Uterus (tissue), 3 donors: ENCODE measurements at regions not wholly inside any gene's neighbourhood (a gene's known extent, or its start where the extent isn't known, plus 50 kb on each side); places are given as distances from the start of the nearest gene placed in this dataset.
"Not testable (repeated sequence)": the region's sequence is repeated elsewhere in the genome, so short reads cannot be mapped to it uniquely, and the experiment has no call there.

Experiments used
- DNase-seq, 2 donors: peaks; one replicate each; pipeline ENCODE4 v3.0.0-alpha.2; 2019 to 2020
- H3K27ac ChIP-seq, 2 donors: fragments of 200-600 bp; sonication (generic); 1 replicate in 1 of 2; 2 replicates in 1 of 2; pipeline ENCODE4 v1.5.1; 2016 to 2018
- H3K27me3 ChIP-seq, 2 donors: fragments of 200-600 bp; sonication (generic); one replicate each; pipeline ENCODE4 v1.5.1; 2018 to 2019; ENCODE audit warnings: control low read depth in 1 of 2
- H3K36me3 ChIP-seq, 2 donors: fragments of 200-600 bp; sonication (generic); one replicate each; pipeline ENCODE4 v1.5.1; 2019; ENCODE audit warnings: control low read depth in 1 of 2
- H3K4me1 ChIP-seq, 2 donors: fragments of 200-600 bp; sonication (generic); one replicate each; pipeline ENCODE4 v1.5.1; 2018 to 2019; ENCODE audit warnings: control low read depth in 1 of 2
- H3K4me3 ChIP-seq, 2 donors: fragments of 200-600 bp; sonication (generic); 1 replicate in 1 of 2; 2 replicates in 1 of 2; pipeline ENCODE4 v1.5.1; 2018 to 2019; ENCODE audit warnings: mild to moderate bottlenecking in 1 of 2
- H3K9me3 ChIP-seq, 2 donors: fragments of 200-600 bp; sonication (generic); one replicate each; pipeline ENCODE4 v1.5.1; 2019; ENCODE audit warnings: control low read depth in 1 of 2
- intact Hi-C: fragments of 100-400 bp; cut with DNase I; formaldehyde crosslinking; loops from one replicate; pipeline ENCODE4 v1.15.1; 2023; ENCODE audit warnings: low total_unique reads
- donor health status: DM: yes; HTN: yes; CAD: no.

DNA sequence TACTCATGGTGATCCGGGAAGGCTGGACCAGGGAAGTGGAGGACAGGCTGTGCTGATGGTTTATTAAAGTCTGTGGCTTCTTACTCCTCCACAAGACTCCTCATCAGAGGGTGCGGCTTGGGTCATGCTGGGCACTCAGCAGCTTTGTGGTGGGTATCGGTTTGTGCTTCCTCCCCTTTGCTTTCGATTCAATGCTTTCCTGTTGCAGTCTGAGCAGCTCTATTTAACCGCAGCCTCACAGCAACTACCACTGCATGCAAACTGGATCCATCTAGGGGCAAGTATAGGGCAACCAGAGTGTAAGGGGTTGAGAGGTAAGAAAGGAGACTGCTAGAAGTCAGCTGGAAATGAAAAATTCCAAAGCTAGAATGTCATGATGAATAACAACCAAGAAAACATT, 78.8 kb upstream of the NOTCH2NLA start:
- H3K4me3 ChIP-seq, H3K27ac ChIP-seq, H3K27me3 ChIP-seq, H3K36me3 ChIP-seq, H3K9me3 ChIP-seq, intact Hi-C loops, DNase-seq, H3K4me1 ChIP-seq: not testable (repeated sequence)

DNA sequence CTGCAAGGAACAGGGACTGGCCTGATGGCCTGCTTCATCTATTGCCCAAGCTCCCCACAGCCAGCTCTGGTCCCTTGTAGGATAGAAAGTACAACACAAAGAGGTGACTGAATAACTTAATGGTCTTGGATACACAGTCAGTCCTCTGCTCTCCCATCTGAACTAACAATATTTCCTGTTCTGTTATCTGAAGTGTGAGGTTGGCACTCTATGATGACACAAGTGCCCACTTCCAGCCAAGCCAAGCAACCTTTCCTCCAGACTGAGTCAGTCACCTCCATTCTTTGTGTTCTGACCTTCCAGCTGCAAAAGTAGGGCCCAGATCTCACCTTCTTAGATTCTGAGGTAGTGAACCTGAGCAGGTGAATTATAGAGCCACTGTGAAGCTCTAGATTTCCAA, 77.8 kb upstream of the NOTCH2NLA start:
- intact Hi-C loops = not testable (repeated sequence)

GRCh38 chr1:146305442-146305841, 76.6 kb upstream of the NOTCH2NLA start:
- H3K36me3 ChIP-seq, H3K4me1 ChIP-seq, H3K27me3 ChIP-seq, H3K27ac ChIP-seq, DNase-seq, intact Hi-C loops, H3K4me3 ChIP-seq, H3K9me3 ChIP-seq: not testable (repeated sequence)

More for the DNA sequence above, 77.8 kb upstream of the NOTCH2NLA start:
- DNase-seq, H3K27me3 ChIP-seq, H3K36me3 ChIP-seq, H3K9me3 ChIP-seq, H3K4me1 ChIP-seq, H3K4me3 ChIP-seq, H3K27ac ChIP-seq: not testable (repeated sequence)

GRCh38 chr1:146298575-146298897, 69.7 kb upstream of the NOTCH2NLA start:
- H3K27ac ChIP-seq, H3K4me1 ChIP-seq, H3K27me3 ChIP-seq, H3K9me3 ChIP-seq, H3K4me3 ChIP-seq, intact Hi-C loops, DNase-seq, H3K36me3 ChIP-seq: not testable (repeated sequence)

DNA sequence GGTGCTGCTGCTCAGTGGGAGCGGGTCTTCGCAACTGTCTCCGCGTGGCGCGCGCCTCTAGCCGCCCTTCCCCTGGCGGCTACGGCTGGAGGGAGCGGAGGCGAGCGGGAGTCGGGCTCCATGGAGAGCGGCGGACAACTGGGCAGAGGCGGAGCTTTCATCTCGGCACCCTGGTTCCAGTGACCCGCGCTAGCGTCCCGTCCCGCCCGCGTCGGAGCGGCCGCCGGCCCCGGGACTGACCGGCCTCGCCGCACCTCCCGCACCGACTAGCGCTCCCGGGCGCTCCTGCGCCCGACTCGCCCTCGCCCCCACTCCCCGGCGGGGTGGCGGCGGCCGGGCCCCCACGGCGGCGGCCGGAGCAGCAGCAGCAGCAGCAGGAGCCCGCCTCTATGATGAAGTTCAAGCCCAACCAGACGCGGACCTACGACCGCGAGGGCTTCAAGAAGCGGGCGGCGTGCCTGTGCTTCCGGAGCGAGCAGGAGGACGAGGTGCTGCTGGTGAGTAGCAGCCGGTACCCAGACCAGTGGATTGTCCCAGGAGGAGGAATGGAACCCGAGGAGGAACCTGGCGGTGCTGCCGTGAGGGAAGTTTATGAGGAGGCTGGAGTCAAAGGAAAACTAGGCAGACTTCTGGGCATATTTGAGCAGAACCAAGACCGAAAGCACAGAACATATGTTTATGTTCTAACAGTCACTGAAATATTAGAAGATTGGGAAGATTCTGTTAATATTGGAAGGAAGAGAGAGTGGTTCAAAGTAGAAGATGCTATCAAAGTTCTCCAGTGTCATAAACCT, 69.2 kb upstream of the NOTCH2NLA start:
- DNase-seq, H3K4me1 ChIP-seq, intact Hi-C loops: not testable (repeated sequence)

DNA sequence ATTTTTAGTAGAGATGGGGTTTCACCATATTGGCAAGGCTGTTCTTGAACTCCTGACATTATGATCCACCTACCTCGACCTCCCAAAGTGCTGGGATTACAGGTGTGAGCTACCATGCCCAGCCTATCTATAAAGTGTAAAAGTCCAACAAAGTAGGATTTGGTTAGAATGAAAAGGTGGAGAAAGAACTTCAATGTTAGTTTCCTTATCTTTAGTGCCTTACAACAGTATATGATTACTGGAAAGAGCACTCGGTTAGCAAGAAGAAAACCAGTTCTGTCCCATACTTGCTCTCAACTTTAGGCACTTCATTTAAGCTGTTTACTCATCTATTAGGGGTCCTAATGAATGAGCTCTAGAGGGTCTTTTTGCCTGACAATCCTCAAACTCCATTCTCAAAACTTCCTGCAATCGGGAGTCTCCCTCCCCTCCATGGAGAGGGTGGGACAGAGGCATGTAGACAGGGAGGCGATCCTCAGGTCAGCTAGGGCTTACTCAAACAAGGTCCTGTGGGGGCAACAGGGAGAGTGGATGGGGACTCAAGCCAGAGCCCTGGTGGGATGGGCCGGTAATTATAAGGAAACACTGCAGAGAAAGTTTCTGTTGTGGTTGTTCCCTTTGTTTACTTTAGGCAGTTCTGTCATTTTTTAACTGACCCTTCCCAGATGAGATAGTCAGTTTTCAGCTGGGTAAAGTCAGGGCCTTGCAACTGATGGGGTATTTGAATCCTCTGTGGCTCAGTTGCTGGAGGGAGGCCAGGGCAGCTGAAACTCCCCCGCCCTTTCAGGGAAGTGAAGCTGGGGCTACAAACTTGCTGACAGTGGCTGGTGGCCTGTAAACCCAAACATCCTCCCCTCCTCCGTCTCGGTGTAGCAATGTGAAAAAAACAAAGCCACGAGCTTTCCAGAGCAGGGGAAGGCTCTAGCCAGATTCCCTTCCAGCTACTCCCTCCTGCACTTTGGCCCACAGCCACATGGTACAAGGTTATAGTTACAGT, 64.4 kb upstream of the NOTCH2NLA start:
- H3K27ac ChIP-seq, H3K36me3 ChIP-seq, H3K4me1 ChIP-seq, DNase-seq, intact Hi-C loops, H3K4me3 ChIP-seq, H3K27me3 ChIP-seq, H3K9me3 ChIP-seq: not testable (repeated sequence)

More for the DNA sequence above, 69.2 kb upstream of the NOTCH2NLA start:
- H3K36me3 ChIP-seq, H3K27ac ChIP-seq, H3K4me3 ChIP-seq, H3K27me3 ChIP-seq, H3K9me3 ChIP-seq: not testable (repeated sequence)

- H3K27ac ChIP-seq, H3K4me1 ChIP-seq, H3K4me3 ChIP-seq, intact Hi-C loops, H3K36me3 ChIP-seq, H3K9me3 ChIP-seq, H3K27me3 ChIP-seq, DNase-seq: not testable (repeated sequence)
These were observed 63.6 kb upstream of the NOTCH2NLA start for GRCh38 chr1:146292424-146292823.

- H3K27me3 ChIP-seq, H3K36me3 ChIP-seq, H3K27ac ChIP-seq, H3K4me1 ChIP-seq, H3K4me3 ChIP-seq, H3K9me3 ChIP-seq, intact Hi-C loops, DNase-seq: not testable (repeated sequence)
These were observed 59.1 kb upstream of the NOTCH2NLA start for GRCh38 chr1:146287881-146288280.

- not testable (repeated sequence) for H3K9me3 ChIP-seq, DNase-seq
These were observed 55.9 kb upstream of the NOTCH2NLA start for GRCh38 chr1:146284760-146285159.

DNA sequence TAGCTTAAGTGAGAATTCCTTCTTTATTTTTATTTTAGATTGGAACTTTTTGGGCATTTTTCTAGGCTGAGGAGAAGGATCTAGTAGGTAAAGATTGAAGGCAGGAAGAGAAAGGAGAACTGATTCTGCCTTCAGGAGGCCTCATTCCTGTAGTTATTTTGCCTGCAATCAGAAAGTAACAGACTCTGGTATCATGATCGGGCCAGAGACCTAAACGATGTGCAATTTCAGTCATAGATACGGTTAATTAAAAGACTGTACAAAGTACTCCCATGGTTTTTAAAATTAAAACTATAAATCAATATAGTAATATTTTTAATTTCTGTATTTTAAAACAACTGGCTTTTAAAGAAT, 54.7 kb upstream of the NOTCH2NLA start:
- H3K27ac ChIP-seq, intact Hi-C loops, H3K4me3 ChIP-seq, DNase-seq, H3K36me3 ChIP-seq, H3K9me3 ChIP-seq, H3K27me3 ChIP-seq, H3K4me1 ChIP-seq: not testable (repeated sequence)

More at GRCh38 chr1:146284760-146285159, 55.9 kb upstream of the NOTCH2NLA start:
- intact Hi-C loops, H3K4me1 ChIP-seq, H3K27me3 ChIP-seq, H3K36me3 ChIP-seq, H3K27ac ChIP-seq, H3K4me3 ChIP-seq: not testable (repeated sequence)

- H3K9me3 ChIP-seq, H3K27me3 ChIP-seq, DNase-seq, H3K4me3 ChIP-seq, H3K4me1 ChIP-seq, intact Hi-C loops, H3K27ac ChIP-seq, H3K36me3 ChIP-seq: not testable (repeated sequence)
These were observed 54.1 kb upstream of the NOTCH2NLA start for GRCh38 chr1:146282807-146283526.

- H3K36me3 ChIP-seq, DNase-seq, H3K27me3 ChIP-seq, intact Hi-C loops, H3K9me3 ChIP-seq, H3K4me3 ChIP-seq, H3K4me1 ChIP-seq, H3K27ac ChIP-seq: not testable (repeated sequence)
These were observed 52.7 kb upstream of the NOTCH2NLA start for GRCh38 chr1:146281522-146281921.

- H3K27ac ChIP-seq, H3K36me3 ChIP-seq, H3K4me3 ChIP-seq, intact Hi-C loops, DNase-seq, H3K9me3 ChIP-seq, H3K27me3 ChIP-seq, H3K4me1 ChIP-seq: not testable (repeated sequence)
These were observed 49.9 kb upstream of the NOTCH2NLA start for GRCh38 chr1:146278758-146279157.
